Stimulated activated CD4-positive, alpha-beta T cell treated with anti-CD3 and anti-CD28 coated beads, Interleukin-12 subunit alpha, Interleukin-12 subunit beta, amount 100 ng/mL, for 48 hours (primary cell): ENCODE measurements at regions not wholly inside any gene's neighbourhood (a gene's known extent, or its start where the extent isn't known, plus 50 kb on each side); places are given as distances from the start of the nearest gene placed in this dataset.
"Not testable (repeated sequence)": the region's sequence is repeated elsewhere in the genome, so short reads cannot be mapped to it uniquely, and the experiment has no call there.

Source experiments
- DNase-seq, 3 donors: peaks; one replicate each; pipeline ENCODE4 v3.0.0-alpha.2; 2020; ENCODE audit warnings: low read depth in 2 of 3, low spot score in 1 of 3

- DNase-seq = no peak
Observed at GRCh38 chr10:107583974-107584373, 419.5 kb upstream of the SORCS1 start.

DNA sequence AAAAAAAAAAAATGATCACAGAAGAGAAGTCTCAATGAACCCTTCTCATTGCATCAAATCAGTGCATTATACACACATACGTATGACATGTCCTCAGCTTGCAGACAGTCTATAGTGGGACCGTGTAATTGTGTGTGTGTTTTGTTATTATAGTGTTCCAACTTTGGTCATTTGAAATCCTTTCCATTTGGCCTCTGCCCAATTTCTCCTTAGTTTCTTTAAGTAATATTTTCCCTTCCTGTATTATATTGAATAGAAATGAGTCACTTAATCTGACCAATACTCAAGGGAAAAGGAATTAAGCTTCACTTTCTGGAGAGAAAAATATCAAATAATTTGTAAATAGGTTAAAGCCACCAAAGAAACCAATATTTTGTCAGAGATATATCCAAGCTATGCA is 415.5 kb upstream of the SORCS1 start:
- DNase-seq = no peak

DNA sequence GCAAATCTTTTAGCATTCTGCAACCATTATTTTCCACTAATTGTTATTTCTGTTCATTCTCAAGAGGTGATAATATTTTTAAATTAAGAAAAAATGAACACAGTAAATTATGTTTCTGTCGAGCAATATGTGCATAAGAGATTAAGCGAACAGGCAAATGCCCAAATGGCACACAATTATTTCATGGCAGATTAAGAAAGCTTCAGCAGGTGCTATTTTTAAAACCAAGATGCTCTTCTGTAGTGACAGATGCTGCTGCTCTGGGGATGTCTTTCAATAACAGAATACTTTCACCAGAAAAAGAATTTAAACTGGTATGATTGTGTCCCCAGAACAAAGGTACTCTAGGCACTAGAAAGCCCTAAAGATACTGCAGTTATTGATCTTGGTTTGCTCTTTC is 412.7 kb upstream of the SORCS1 start:
- no peak for DNase-seq

- DNase-seq = no peak
Observed at GRCh38 chr10:107576746-107577145, 412.2 kb upstream of the SORCS1 start.

- DNase-seq = no peak
Observed at GRCh38 chr10:107565014-107565413, 400.5 kb upstream of the SORCS1 start.

DNA sequence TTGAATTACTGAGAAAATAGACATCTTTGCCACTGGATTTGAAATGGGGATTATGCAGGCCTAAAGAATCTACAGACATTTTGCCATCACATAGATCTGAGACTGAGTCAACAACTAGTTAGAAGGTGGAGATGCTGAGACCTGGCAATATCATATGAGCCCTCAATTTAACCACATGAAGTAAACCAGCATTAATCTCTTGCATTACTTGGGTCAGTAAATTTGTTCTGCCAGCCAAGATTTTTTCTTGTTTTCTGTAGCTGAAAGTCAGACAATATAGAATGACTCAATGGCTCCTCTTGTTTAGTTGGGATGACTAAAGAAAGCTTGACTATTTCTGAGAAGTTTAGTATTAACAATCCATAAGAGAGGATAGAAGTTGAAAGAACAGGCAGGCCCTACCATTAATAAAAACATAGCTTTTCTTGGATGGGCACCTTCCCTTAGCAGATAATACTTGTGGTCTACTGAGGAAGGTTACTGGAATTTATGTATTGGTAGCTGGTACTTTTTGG is 396.7 kb upstream of the SORCS1 start:
- DNase-seq = no peak

DNA sequence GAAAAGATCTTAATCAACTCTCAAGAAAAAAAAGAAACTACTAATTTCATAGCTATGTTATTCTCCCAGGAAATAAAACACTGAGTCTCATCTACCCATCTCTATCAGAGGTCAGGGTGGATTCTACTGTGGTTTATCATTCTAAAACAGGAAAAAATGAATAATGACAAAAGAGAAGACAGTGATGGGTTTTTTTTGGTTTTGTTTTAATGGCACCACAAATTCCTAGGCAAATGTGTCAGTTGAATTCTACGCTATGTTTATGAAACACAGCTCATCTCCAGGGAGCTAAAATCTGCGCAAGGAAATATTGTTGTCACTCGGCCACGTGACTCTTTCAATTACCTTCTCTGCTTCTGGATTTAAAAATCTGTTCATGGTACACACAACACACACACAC is 393.4 kb upstream of the SORCS1 start:
- DNase-seq = no peak

DNA sequence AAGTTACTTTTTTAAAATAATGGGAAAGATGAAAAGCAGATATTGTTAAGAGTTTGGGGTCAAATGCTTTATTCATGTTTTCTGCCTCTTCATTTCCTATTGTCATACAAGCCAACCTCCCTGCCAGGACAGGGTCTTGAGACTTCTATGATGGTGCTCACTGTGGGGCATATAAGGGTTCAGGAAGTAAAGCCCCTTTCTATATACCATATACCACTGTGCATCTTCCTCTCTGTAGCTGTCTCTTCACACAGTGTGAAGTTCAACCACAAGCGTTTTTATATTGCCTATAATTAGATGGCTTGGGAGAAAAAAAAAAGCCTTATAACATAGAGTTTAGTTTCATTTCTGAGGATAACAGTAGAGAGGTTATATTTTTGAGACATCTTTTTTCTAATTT is 389.8 kb upstream of the SORCS1 start:
- no peak for DNase-seq

- no peak for DNase-seq
Observed at GRCh38 chr10:107553470-107553869, 389.0 kb upstream of the SORCS1 start.

DNA sequence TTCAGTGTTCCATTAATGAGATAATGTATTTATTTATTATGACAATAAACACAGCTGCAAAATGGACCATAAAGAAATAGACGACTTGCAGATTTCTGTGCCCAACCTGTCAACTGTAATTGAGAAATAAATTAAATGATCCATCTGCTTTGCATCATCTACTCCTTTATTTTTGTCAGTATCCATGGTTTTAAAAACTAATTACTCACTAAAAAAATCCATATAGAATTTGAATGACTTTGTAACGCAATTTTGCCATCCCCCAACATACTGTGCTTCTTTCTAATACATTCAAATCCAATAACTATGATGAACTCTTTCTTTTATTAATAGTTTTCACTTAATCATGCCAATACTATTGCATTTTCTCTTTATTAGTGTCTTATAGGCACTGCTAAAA is 388.5 kb upstream of the SORCS1 start:
- no peak for DNase-seq

DNA sequence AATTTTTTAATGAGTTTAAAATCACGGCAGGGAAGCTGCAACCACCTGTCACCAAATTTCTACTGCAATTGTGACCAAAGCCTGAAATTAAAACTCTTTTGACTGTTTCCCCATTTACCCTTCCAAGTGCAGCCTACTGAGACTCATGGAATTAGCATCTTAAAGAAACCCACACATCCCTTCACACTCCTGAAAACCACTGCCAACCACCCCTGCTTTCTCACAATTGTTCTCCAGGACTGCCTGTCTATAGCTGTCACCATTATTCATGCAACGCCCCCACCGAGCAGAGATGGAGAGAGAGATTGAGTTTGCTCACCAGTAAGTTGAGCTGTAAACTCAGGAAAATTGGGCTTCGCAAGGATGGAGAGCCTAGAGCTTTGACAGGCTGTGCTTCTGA is 383.8 kb upstream of the SORCS1 start:
- no peak for DNase-seq

DNA sequence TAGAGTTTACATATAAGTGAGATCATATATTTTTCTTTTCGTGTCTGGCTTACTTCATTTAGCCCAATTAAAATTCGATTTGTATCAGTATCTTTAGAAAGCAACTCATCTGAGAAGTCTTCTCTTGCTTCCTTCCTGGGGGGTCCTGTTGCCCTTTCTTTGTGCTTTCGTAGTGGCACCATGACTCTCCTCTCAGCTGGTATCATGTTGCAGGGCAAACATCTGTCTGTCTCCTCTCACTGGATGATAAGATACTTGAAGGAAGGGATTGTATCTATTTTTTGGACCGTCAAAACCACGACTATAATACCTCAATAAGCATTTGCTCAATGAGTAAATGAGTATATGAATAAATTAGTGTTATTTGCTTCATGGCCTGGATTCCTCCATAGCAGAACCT is 382.5 kb upstream of the SORCS1 start:
- DNase-seq = no peak

GRCh38 chr10:107546284-107546683 is 381.8 kb upstream of the SORCS1 start:
- no peak for DNase-seq

GRCh38 chr10:107545717-107546116 is 381.2 kb upstream of the SORCS1 start:
- DNase-seq = no peak

DNA sequence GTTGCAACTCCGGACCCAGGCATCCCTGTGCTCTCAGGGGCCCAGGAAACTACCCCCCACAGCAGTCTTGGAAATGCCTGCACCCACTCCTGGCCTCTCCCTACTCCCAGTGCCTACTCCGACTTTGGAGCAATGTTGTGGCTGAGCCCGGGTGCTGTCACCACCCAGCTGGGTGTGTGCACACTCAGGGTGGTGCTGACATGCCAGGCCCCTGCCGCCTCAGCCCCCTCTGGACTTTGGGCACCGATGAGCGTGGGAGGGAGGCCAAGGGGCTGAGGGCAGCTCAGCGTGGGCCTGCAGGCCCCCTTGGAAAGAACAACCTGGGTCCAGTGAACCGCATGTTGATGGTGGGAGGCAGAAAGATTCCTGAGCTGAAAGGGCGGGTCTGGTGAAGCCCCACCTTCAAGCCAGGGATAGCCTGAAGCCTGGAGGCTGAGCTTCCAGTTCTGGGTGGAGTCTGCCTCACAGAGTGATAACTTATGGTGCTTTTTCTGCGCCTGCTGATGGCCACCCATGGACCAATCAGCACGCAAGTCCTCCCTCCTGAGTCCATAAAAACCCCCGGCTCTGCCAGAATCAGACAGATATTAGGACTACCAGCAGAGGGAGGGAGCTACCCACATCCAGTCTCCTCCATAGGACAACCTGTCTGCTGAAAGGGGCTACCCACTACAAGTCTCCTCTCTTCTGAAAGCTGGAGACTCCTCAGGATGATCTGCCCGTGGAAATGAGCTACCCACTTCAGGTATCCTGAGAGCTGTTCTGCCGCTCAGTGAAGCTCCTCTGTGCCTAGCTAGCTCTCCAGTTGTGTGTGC is 380.4 kb upstream of the SORCS1 start:
- DNase-seq = no peak

DNA sequence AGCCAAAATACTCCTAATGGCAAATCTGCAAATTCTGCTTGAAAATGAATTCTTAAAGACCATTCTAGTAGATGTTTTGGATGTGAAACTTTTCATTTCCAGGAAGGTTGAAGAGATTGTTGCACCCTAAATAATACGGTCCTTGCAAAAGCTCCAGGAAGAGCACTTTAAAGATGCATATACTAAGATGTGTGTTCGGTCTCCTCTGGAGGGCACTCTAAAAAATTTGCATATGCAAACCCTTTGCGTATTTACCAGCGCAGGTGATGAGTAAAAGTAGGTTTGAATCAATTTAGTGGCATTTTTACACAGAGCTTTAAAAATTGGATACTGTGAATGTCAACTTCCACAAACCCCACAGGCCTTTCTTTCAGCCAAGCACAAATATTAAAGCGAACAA is 378.1 kb upstream of the SORCS1 start:
- DNase-seq = no peak

DNA sequence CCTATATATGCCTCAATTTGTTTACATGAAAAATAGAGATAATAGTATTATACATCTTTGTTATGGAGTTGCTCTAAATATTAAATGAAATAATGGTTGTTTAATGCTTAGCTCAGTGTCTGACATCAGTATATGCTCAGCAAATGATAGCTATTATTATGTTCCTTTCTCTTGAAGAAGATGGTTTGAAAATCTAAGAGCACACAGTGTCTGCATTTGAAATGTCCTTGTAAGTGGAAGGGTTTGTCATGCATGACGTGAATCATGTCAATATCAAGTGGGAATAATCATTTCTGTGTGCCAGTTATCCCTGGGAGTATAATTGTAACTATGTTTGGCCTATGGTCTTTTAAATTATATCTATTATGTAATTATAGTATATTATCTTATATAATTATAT is 377.5 kb upstream of the SORCS1 start:
- DNase-seq = no peak

DNA sequence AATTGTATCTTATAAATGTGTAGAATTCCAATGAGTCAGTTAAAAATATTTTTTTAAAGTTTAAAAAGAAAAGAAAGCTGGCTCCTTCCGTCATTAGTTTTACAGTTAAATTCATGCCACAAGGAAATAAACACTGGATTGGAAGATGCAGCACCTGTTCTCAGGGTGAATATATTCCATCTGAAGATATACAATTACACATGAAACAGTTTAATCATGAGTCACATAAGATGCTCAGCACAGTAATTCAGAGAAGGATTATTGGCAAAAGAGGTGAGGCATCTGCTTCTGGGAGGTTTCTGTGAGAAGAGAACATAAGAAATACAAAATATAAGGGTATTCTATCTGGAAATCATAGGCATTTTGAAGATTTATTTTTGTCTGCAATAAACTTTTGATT is 376.5 kb upstream of the SORCS1 start:
- no peak for DNase-seq

GRCh38 chr10:107529350-107529749 is 364.8 kb upstream of the SORCS1 start:
- DNase-seq = no peak

DNA sequence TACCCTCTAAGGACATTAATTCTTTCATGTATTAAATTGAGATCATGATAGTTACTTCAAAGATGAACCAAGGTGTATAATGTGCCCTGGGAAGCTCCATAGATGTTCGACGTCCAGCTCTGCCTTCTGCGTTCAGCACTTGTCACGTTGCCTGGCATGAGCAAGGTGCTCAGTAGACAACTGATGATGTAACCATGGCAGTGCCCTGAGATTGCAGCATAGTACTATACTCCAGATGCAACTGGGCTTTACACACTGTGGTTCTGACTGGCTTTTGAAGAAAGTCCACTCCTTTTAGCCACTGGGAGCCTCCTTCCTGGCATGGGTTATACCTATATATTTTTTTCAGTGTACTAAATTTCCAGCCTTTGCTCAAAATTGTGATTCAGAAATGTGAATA is 355.8 kb upstream of the SORCS1 start:
- DNase-seq = no peak

DNA sequence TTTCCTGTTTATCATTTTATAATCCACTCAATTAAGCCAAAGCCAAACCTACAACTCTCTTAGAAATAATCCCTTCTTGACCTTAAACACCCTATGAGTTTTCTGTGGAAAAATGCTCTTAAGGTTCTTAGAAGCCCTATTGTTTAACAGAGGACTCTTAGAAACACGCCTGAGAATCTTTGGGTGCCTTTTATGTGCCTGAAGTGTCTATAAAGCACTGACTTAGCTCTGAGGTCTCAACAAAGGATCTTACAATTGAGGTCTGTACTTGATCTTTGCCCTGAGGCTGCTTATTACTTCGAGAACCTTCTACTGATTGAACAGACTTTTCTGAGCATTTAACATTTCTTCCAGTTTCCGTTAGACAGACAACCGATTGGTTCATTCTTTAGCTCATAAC is 353.3 kb upstream of the SORCS1 start:
- no peak for DNase-seq

- DNase-seq = no peak
Observed at GRCh38 chr10:107516349-107516748, 351.8 kb upstream of the SORCS1 start.

- DNase-seq = not testable (repeated sequence)
Observed at GRCh38 chr10:107504011-107504410, 339.5 kb upstream of the SORCS1 start.
